DOHH2 (cell line): ENCODE measurements at regions not wholly inside any gene's neighbourhood (a gene's known extent, or its start where the extent isn't known, plus 50 kb on each side); places are given as distances from the start of the nearest gene placed in this dataset.

ENCODE experiments used
- EZH2phosphoT487 ChIP-seq: fragments of 200-600 bp; sonication (generic); IDR thresholded peaks from 2 replicates; pipeline ENCODE4 v1.6.1; 2017; ENCODE audit warnings: borderline replicate concordance, mild to moderate bottlenecking, antibody characterized with exemption, low read length, moderate library complexity, mixed read lengths
- TF ChIP-seq, protein P1 (sequence below): fragments of 200-600 bp; sonication (generic); IDR thresholded peaks from one replicate; pipeline ENCODE4 v1.5.1; 2014; ENCODE audit warnings: antibody characterized with exemption, mild to moderate bottlenecking, low read depth, low read length; ENCODE audit not compliant: poor library complexity, severe bottlenecking

- TF ChIP-seq, protein P1, sequence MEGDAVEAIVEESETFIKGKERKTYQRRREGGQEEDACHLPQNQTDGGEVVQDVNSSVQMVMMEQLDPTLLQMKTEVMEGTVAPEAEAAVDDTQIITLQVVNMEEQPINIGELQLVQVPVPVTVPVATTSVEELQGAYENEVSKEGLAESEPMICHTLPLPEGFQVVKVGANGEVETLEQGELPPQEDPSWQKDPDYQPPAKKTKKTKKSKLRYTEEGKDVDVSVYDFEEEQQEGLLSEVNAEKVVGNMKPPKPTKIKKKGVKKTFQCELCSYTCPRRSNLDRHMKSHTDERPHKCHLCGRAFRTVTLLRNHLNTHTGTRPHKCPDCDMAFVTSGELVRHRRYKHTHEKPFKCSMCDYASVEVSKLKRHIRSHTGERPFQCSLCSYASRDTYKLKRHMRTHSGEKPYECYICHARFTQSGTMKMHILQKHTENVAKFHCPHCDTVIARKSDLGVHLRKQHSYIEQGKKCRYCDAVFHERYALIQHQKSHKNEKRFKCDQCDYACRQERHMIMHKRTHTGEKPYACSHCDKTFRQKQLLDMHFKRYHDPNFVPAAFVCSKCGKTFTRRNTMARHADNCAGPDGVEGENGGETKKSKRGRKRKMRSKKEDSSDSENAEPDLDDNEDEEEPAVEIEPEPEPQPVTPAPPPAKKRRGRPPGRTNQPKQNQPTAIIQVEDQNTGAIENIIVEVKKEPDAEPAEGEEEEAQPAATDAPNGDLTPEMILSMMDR: no peak
- no peak for TF ChIP-seq EZH2phosphoT487
These were observed 292.1 kb downstream of the ETAA1 start for GRCh38 chr2:67689186-67689585.
